ENCODE measurements at regions not wholly inside any gene's neighbourhood (a gene's known extent, or its start where the extent isn't known, plus 50 kb on each side); places are given as distances from the start of the nearest gene placed in this dataset.

GRCh38 chr2:57685032-57685431 is 361.6 kb upstream of the VRK2 start:
- Histone ChIP-seq H2AK5ac (ENCODE audit: insufficient read length, low read length) (no peak overlapping the region), H2BK120ac (ENCODE audit: low read depth, low read length, poor library complexity, severe bottlenecking) (no peak overlapping the region), H3K79me1 (ENCODE audit: insufficient read depth, low read depth, low read length, poor library complexity, severe bottlenecking) (no peaks in the 10 kb centered on the region), H3T11ph (ENCODE audit: low read length) (no peak overlapping the region), H2BK12ac (ENCODE audit: insufficient read length, low read depth, low read length) (no peak overlapping the region), H3K18ac (ENCODE audit: insufficient read length, low read depth, low read length) (no peak overlapping the region), H3K9ac (ENCODE audit: extremely low read depth, insufficient read length, low read length) (no peak overlapping the region), H3K9me3 (ENCODE audit: control insufficient read depth, low read depth, low read length) (no peaks in the 10 kb centered on the region), H3K23ac (ENCODE audit: insufficient read length, low read depth, low read length) (no peak overlapping the region), H2BK15ac (ENCODE audit: low read depth, low read length) (no peak overlapping the region), H3K27me3 (ENCODE audit: insufficient read depth, low read length) (no peaks in the 10 kb centered on the region), H3K56ac (ENCODE audit: insufficient read length, low read depth, low read length) (no peak overlapping the region), H3K79me2 (ENCODE audit: insufficient read depth, low read length) (no peaks in the 10 kb centered on the region), H4K5ac (ENCODE audit: insufficient read length, low read depth, low read length) (no peak overlapping the region), H4K8ac (replicated peaks; ENCODE audit: insufficient read length, low read depth, low read length) (no peak overlapping the region), H2BK20ac (ENCODE audit: low read depth, low read length, poor library complexity, severe bottlenecking) (no peak overlapping the region), H4K20me1 (ENCODE audit: control insufficient read depth, insufficient read depth, insufficient read length) (no peaks in the 10 kb centered on the region), H3K27ac (ENCODE audit: insufficient read length, low read depth, low read length) (no peak overlapping the region), H4K91ac (ENCODE audit: insufficient read length, low read depth, low read length) (no peak overlapping the region), H3K4me2 (ENCODE audit: insufficient read depth, insufficient read length, low read length) (no peak overlapping the region), H3K23me2 (ENCODE audit: insufficient read length, low read depth, low read length, poor library complexity, severe bottlenecking) (no peaks in the 10 kb centered on the region), H2BK5ac (ENCODE audit: insufficient read length, low read length) (no peak overlapping the region), H2AFZ (ENCODE audit: low read length) (no peak overlapping the region), H3K4me1 (ENCODE audit: insufficient read depth, low read length) (no peaks in the 10 kb centered on the region), H3K4ac (ENCODE audit: low read depth, low read length) (no peak overlapping the region), H3K14ac (ENCODE audit: insufficient read depth, low read length) (no peak overlapping the region)
- Mint-ChIP-seq H3K27me3 (ENCODE audit: low read depth) (no peaks in the 10 kb centered on the region), H3K4me3 (no peak overlapping the region), H3K36me3 (ENCODE audit: insufficient read depth in 1 of 3, low read depth in 3 of 3) (peaks cover 0 to 18% (median 14%) of the 10 kb centered on the region in 3 experiments; a peak in 6 of 7 replicates), H3K4me1 (no peaks in the 10 kb centered on the region), H3K9me3 (peaks cover 9 to 13% of the 10 kb centered on the region in 2 experiments), H3K27ac (peak overlapping the region in 1 of 3 experiments; percentile 53; a peak in 2 of 7 replicates)
- DNase-seq: no peak
- no peak for TF ChIP-seq CTCF (conservative IDR thresholded peaks at IDR 0.05)
- no CpG with 5 or more reads among the region's 2 CpGs for WGBS (ENCODE audit: extremely low coverage, insufficient read length, low lambda C conversion rate)

Data from H9 (cell line).